Kidney capillary endothelial cell (primary cell): ENCODE measurements at regions not wholly inside any gene's neighbourhood (a gene's known extent, or its start where the extent isn't known, plus 50 kb on each side); places are given as distances from the start of the nearest gene placed in this dataset.
"Not testable (repeated sequence)": the region's sequence is repeated elsewhere in the genome, so short reads cannot be mapped to it uniquely, and the experiment has no call there.

ENCODE experiments used
- DNase-seq: peaks from one replicate; pipeline ENCODE4 v3.0.0-alpha.2; 2018; ENCODE audit warnings: low spot score

GRCh38 chr16:35750157-35750689 lies 2290.8 kb downstream of the TP53TG3F start:
- no peak for DNase-seq

GRCh38 chr16:35750701-35751104 lies 2291.3 kb downstream of the TP53TG3F start:
- DNase-seq = no peak

GRCh38 chr16:35751191-35751941 lies 2292.0 kb downstream of the TP53TG3F start:
- no peak for DNase-seq

GRCh38 chr16:35752012-35752772 lies 2292.8 kb downstream of the TP53TG3F start:
- DNase-seq = no peak

- DNase-seq = no peak
These were observed 2293.6 kb downstream of the TP53TG3F start for GRCh38 chr16:35752773-35753558.

- DNase-seq = no peak
These were observed 2294.4 kb downstream of the TP53TG3F start for GRCh38 chr16:35753559-35754390.

- no peak for DNase-seq
These were observed 2295.3 kb downstream of the TP53TG3F start for GRCh38 chr16:35754391-35755369.

- no peak for DNase-seq
These were observed 2329.0 kb downstream of the TP53TG3F start for GRCh38 chr16:35788381-35788780.

GRCh38 chr16:35792516-35793285 lies 2333.3 kb downstream of the TP53TG3F start:
- DNase-seq = no peak

- no peak for DNase-seq
These were observed 2334.2 kb downstream of the TP53TG3F start for GRCh38 chr16:35793601-35794000.

- DNase-seq = no peak
These were observed 2335.5 kb downstream of the TP53TG3F start for GRCh38 chr16:35794896-35795295.

- no peak for DNase-seq
These were observed 2336.1 kb downstream of the TP53TG3F start for GRCh38 chr16:35795361-35796029.

GRCh38 chr16:35797811-35798210 lies 2338.4 kb downstream of the TP53TG3F start:
- DNase-seq = no peak

GRCh38 chr16:35798885-35799426 lies 2339.5 kb downstream of the TP53TG3F start:
- no peak for DNase-seq

GRCh38 chr16:35804465-35804864 lies 2345.1 kb downstream of the TP53TG3F start:
- not testable (repeated sequence) for DNase-seq

GRCh38 chr16:35823342-35823741 lies 2363.9 kb downstream of the TP53TG3F start:
- DNase-seq = no peak

GRCh38 chr16:35841632-35842031 lies 2382.2 kb downstream of the TP53TG3F start:
- no peak for DNase-seq

GRCh38 chr16:35862242-35862641 lies 2402.8 kb downstream of the TP53TG3F start:
- no peak for DNase-seq

GRCh38 chr16:35868630-35869029 lies 2409.2 kb downstream of the TP53TG3F start:
- no peak for DNase-seq
